Naive thymus-derived CD8-positive, alpha-beta T cell (primary cell): ENCODE measurements at regions not wholly inside any gene's neighbourhood (a gene's known extent, or its start where the extent isn't known, plus 50 kb on each side); places are given as distances from the start of the nearest gene placed in this dataset.
"Not testable (repeated sequence)": the region's sequence is repeated elsewhere in the genome, so short reads cannot be mapped to it uniquely, and the experiment has no call there.

Experiments
- ATAC-seq, 2 donors: fragments of 150-1000 bp; cut with Tn5 transposase in 1 of 2; sonication (Bioruptor Pico), chemical (Tn5 transposase) in 1 of 2; 1 replicate in 1 of 2; 2 replicates in 1 of 2; pipeline ENCODE4 v1.10.0; 2021; ENCODE audit warnings: mild to moderate bottlenecking in 2 of 2, moderate library complexity in 2 of 2
- POLR2A ChIA-PET: fragments of 350-600 bp; sonication (Branson Sonifier 250); formaldehyde crosslinking; loops from one replicate; lab custom pipeline; 2021; ENCODE audit warnings: antibody characterized with exemption; lab: Charles Lee
- DNase-seq, 10 donors: peaks; one replicate each; pipeline versions ENCODE4 v3.0.0 to v3.0.0-alpha.2; 2020 to 2022
- H3K27ac Mint-ChIP-seq, 10 donors: one replicate each; pipeline ENCODE4 v1.8.0; 2020 to 2022; ENCODE audit warnings: mild to moderate bottlenecking in 10 of 10, mixed read lengths in 10 of 10, moderate library complexity in 4 of 10, inconsistent platforms in 1 of 10
- H3K27me3 Mint-ChIP-seq, 5 donors: one replicate each; pipeline ENCODE4 v1.8.0; 2021 to 2022; ENCODE audit warnings: mixed read lengths in 5 of 5
- H3K36me3 Mint-ChIP-seq, 3 donors: one replicate each; pipeline ENCODE4 v1.8.0; 2020 to 2022; ENCODE audit warnings: mixed read lengths in 3 of 3, mild to moderate bottlenecking in 2 of 3, inconsistent platforms in 1 of 3
- H3K4me1 Mint-ChIP-seq, 4 donors: one replicate each; pipeline ENCODE4 v1.8.0; 2021 to 2022; ENCODE audit warnings: mixed read lengths in 4 of 4
- H3K4me3 Mint-ChIP-seq, 10 donors: one replicate each; pipeline ENCODE4 v1.8.0; 2020 to 2022; ENCODE audit warnings: mild to moderate bottlenecking in 10 of 10, mixed read lengths in 10 of 10, moderate library complexity in 6 of 10, inconsistent platforms in 1 of 10
- H3K9me3 Mint-ChIP-seq, 9 donors: one replicate each; pipeline ENCODE4 v1.8.0; 2020 to 2022; ENCODE audit warnings: mixed read lengths in 9 of 9, mild to moderate bottlenecking in 3 of 9, inconsistent platforms in 1 of 9, moderate library complexity in 1 of 9

DNA sequence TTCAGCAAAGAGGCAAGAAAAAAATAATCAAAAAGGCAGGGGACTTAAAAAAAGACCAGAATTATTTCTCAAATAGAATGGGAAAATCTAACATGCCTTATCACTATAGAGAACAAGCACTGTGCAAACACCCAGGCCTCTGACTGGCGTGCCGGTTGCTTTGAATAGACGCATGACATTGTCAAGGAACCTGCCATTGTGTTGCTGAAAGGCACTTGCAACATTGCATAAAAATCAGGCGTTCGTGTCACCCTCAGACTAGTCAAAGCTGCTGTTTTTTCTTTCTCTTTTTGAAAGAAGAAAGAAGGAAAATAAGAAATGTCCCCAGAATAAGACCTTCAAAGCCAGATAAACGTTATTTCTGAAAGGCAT, 549.3 kb upstream of the CADM1 start:
- peaks cover 0 to 12% (median 0%) of the 10 kb centered on the region in 9 donors for H3K9me3 Mint-ChIP-seq
- H3K36me3 Mint-ChIP-seq, result no peaks in the 10 kb centered on the region
- peaks cover 0 to 16% (median 5%) of the 10 kb centered on the region in 5 donors for H3K27me3 Mint-ChIP-seq

DNA sequence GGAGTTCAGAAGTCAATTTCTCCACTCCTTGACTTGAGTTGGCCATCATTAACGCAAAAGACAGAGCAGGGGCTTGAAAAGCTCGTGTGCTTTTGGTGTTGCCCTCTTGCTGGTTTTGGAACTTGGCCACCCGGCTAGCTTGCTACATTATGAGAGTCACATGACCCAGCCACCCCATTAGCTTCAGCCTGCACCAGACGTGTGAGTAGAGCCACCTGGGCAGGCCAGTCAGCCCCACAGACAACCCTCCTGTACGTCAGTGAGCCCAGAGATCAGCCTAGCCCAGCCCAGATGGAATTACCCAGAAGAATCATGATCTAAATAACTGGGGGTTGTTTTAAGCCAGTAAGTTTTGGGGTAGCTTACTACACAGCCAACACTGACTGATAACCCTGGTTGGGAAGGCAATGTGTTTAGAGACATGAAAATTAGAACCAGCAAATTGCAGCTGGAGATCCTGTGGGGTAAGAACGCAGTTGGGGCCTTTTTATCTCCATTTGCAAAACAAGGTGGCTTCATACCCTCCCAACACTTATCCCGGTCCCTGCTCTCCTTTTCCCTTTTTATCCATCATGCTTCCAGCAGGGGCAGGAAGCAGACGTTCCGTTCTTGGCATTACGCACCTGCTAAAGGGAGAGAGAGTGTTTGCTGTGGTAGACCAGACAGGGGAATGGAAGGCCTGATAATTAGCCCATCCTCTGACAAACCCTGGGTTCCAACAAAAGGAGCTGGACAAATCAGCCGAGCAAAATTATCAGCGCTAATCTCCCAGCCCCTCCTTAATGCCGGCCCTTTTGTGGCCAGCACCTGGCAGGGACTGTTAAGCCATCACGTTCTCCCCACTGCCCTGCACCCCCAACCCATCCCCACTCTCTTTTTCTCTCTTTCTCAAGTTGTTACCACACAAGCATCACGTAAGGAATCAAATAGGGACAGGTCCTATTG, 548.7 kb upstream of the CADM1 start:
- Mint-ChIP-seq H3K9me3 (peaks cover 0 to 8% (median 0%) of the 10 kb centered on the region in 9 donors), H3K4me3 (no peak overlapping the region), H3K36me3 (no peaks in the 10 kb centered on the region), H3K4me1 (no peaks in the 10 kb centered on the region), H3K27me3 (peaks cover 0 to 16% (median 5%) of the 10 kb centered on the region in 5 donors), H3K27ac (no peak overlapping the region)
- ATAC-seq, result no peak
- no peak for DNase-seq
- POLR2A ChIA-PET, result no interaction called here

More for the DNA sequence above, 549.3 kb upstream of the CADM1 start:
- H3K4me3 Mint-ChIP-seq, result no peak overlapping the region
- DNase-seq, result no peak
- ATAC-seq, result no peak
- POLR2A ChIA-PET, result no interaction called here
- H3K27ac Mint-ChIP-seq, result no peak overlapping the region
- no peaks in the 10 kb centered on the region for H3K4me1 Mint-ChIP-seq

DNA sequence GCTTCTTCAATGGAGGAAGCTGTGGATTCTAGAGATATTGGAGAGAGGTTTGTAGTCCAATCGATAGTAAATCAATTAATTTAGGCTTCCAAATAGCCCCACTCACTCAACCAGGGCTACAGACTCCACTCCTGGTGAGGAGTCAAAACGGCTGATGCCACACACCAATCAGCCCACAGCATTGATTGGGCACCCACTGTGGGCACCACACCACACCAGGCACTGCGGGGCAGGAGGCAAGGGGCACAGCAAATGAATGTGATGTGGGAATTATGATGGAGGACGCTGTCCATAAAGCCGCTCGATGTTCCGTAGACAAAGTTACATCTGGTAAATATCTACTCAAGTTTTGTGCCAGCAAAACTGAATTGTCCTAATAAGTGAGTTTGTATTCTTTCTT, 547.3 kb upstream of the CADM1 start:
- ATAC-seq (no peak), DNase-seq (no peak)
- Mint-ChIP-seq H3K27ac (no peak overlapping the region), H3K36me3 (no peaks in the 10 kb centered on the region), H3K4me3 (no peak overlapping the region), H3K4me1 (no peaks in the 10 kb centered on the region), H3K9me3 (peaks cover 0 to 6% (median 0%) of the 10 kb centered on the region in 9 donors), H3K27me3 (peaks cover 0 to 16% (median 5%) of the 10 kb centered on the region in 5 donors)
- POLR2A ChIA-PET, result no interaction called here

DNA sequence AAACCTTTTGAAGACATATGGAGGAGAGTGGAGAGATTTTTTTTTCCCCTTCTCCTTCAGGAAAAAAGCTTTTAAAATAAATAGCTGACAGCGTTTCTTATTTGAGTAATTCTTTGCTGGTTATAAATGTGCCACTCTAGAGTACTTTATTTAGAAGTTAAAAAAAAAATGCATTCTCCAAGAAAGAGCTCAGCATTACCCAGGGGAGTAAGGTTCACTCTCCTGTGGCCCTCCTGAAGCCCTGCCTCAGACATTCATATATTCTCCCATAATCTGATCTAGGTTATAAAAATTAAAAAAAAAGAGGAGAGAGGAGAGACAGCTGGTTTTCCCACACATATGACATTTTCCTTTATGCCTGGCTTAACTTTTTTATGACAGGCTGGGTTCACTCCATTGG, 545.2 kb upstream of the CADM1 start:
- Mint-ChIP-seq H3K36me3 (no peaks in the 10 kb centered on the region), H3K27ac (no peak overlapping the region), H3K4me1 (no peaks in the 10 kb centered on the region), H3K27me3 (peaks cover 0 to 21% (median 2%) of the 10 kb centered on the region in 5 donors), H3K4me3 (no peak overlapping the region), H3K9me3 (peaks cover 0 to 9% (median 0%) of the 10 kb centered on the region in 9 donors)
- DNase-seq (no peak), ATAC-seq (no peak)
- POLR2A ChIA-PET, result no interaction called here

DNA sequence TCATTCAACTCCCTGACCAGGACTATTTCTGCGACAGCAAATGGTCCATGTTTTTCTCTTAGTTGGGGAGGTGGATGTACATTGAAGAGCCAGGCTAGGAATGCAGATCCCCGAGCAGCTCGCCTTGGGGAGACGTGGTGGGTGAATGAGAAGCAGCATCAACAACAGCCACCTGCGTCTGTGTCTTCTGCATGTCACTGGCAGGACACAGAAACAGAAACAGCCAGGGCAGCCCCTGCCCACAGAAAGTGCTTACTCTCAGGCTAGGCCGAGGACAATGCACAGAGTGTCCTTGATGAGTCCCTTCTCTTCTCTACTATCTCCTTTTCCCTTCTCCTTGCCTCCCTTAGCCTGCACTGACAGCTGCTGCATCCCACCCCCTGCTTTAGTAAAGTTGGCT, 541.9 kb upstream of the CADM1 start:
- no peak overlapping the region for H3K27ac Mint-ChIP-seq
- ATAC-seq (no peak), DNase-seq (no peak)
- no peaks in the 10 kb centered on the region for H3K36me3 Mint-ChIP-seq
- no peak overlapping the region for H3K4me3 Mint-ChIP-seq
- peaks cover 0 to 9% (median 2%) of the 10 kb centered on the region in 5 donors for H3K27me3 Mint-ChIP-seq
- H3K4me1 Mint-ChIP-seq, result no peaks in the 10 kb centered on the region
- POLR2A ChIA-PET, result no interaction called here
- H3K9me3 Mint-ChIP-seq, result peaks cover 0 to 9% (median 0%) of the 10 kb centered on the region in 9 donors

DNA sequence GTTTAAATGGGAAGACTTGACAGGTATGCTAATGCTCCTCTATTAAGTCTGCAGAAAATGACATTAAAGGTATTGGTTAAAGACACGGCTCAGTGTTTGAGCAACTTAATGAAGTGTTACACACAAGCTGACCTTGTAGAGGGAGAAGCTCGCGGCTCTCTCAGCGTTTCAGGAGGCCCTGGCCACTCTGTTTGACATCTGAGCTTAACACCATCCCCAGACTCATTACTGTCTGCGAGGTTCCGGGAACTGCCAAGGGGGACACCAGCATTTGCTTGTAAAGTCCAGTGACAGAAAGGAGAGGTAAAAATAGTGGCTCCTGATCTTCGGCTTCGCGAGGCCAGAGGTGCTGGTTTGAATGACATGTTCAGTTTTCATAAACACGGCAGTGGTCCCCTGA, 540.7 kb upstream of the CADM1 start:
- POLR2A ChIA-PET, result no interaction called here
- no peak for DNase-seq
- Mint-ChIP-seq H3K4me1 (no peaks in the 10 kb centered on the region), H3K27ac (no peak overlapping the region), H3K4me3 (no peak overlapping the region), H3K9me3 (peaks cover 0 to 9% (median 0%) of the 10 kb centered on the region in 9 donors), H3K36me3 (no peaks in the 10 kb centered on the region), H3K27me3 (peaks cover 0 to 9% (median 2%) of the 10 kb centered on the region in 5 donors)
- no peak for ATAC-seq

DNA sequence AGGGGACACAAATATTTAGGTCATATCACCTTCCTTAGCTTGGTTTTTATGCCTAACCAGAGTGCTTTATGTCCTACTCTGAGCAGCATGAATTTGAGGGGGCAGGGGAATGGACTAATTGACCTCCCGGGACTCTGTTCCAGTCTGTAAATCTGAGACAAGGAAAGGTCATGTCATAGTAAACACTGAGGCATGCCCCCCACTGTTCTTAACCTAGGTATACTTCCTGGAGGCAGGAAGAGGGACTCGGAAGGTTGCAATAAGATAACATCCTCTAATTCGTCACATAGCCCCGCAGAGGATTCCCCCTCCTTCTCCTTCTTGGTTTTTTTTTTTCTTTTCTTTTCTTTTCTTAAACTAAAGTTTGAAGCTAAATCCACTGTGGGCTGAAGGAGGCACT, 540.3 kb upstream of the CADM1 start:
- POLR2A ChIA-PET, result no interaction called here
- Mint-ChIP-seq H3K4me3 (no peak overlapping the region), H3K9me3 (peaks cover 0 to 9% (median 0%) of the 10 kb centered on the region in 9 donors), H3K36me3 (no peaks in the 10 kb centered on the region), H3K4me1 (no peaks in the 10 kb centered on the region), H3K27ac (no peak overlapping the region), H3K27me3 (peaks cover 0 to 9% (median 2%) of the 10 kb centered on the region in 5 donors)
- no peak for ATAC-seq
- no peak for DNase-seq

DNA sequence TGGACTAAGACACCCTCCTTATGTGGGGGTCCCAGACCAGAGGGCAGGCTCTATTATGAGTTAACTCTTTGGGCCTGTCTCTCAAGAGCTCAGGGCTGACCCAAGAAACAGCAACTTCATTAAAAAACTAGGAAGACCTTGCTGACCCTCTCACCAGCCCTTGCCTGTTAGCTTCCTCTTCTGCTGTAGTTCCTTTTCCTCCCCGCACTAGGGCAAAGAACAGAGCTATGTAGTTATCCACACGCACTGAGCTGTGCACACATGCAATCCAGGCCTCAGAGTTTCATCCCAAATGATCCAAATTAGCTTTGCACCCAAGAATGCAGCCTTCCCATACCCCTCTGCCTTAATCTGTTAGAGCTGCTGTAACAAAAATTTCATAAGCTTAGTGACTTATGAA, 539.6 kb upstream of the CADM1 start:
- Mint-ChIP-seq H3K4me1 (no peaks in the 10 kb centered on the region), H3K36me3 (no peaks in the 10 kb centered on the region), H3K27ac (no peak overlapping the region), H3K27me3 (peaks cover 0 to 9% (median 0%) of the 10 kb centered on the region in 5 donors), H3K9me3 (peaks cover 0 to 9% (median 0%) of the 10 kb centered on the region in 9 donors), H3K4me3 (no peak overlapping the region)
- ATAC-seq (no peak), DNase-seq (no peak)
- POLR2A ChIA-PET, result no interaction called here

DNA sequence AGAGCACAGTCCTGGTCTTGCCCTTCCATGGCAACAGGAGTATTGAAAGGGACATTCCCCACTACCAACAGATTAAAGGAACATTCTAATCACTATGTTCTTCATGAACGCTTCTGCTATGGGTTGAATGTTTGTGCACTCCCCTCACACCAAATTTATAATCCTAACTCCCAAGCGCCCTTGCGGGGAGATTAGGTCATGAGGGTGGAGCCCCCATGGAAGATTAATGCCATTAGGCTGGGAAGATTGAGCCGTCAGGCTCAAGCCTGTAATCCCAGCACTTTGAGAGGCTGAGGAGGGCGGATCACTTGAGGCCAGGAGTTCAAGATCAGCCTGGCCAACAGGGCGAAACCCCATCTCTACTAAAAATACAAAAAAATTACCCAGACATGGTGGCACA, 538.8 kb upstream of the CADM1 start:
- H3K4me1 Mint-ChIP-seq, ATAC-seq, H3K27ac Mint-ChIP-seq, H3K9me3 Mint-ChIP-seq, H3K4me3 Mint-ChIP-seq, POLR2A ChIA-PET, H3K36me3 Mint-ChIP-seq, DNase-seq, H3K27me3 Mint-ChIP-seq: not testable (repeated sequence)

DNA sequence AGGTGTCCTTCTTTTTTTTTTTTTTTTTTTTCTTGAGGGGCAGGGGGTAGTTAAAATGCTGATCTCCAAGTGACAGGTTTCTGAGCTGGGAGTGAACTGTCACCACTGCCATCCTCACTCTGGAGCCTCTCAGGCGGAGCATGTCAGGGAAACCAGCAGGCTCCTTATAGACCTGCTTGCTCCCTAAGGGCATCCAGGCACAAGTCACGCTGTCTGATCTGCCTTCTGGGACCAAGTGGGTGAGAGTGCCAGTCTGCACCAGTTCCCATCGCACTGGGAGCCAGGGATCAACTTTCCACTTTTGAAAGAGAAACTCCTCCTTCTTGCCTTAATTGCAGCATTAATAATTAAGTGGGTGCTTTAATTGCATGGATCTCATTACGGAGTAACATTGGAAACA, 537.9 kb upstream of the CADM1 start:
- H3K27ac Mint-ChIP-seq, result no peak overlapping the region
- no peak overlapping the region for H3K4me3 Mint-ChIP-seq
- POLR2A ChIA-PET, result no interaction called here
- peaks cover 0 to 9% (median 0%) of the 10 kb centered on the region in 5 donors for H3K27me3 Mint-ChIP-seq
- no peaks in the 10 kb centered on the region for H3K36me3 Mint-ChIP-seq
- H3K9me3 Mint-ChIP-seq, result peaks cover 0 to 9% (median 0%) of the 10 kb centered on the region in 9 donors
- no peak for ATAC-seq
- DNase-seq, result no peak
- H3K4me1 Mint-ChIP-seq, result no peaks in the 10 kb centered on the region

DNA sequence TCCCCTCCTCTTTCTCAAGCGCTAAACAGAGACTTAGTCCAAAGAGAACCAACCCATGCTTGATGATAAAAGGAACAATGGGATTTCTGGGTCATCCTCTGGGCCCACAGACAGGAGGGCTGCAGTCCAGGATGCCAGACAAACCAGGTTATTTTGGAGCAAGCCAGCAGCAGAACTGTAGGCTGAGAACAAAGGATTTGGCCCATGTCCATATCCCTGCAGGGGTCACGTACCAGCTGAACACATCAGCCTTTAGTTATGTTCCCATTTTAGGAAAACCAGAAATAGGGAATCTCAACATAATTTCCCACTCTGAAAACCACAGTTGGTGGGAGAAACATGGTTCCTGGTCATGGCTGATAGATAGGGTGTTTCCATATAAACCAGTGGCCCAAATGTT, 533.6 kb upstream of the CADM1 start:
- ATAC-seq (no peak), DNase-seq (no peak)
- Mint-ChIP-seq H3K4me3 (no peak overlapping the region), H3K27ac (no peak overlapping the region), H3K9me3 (peaks cover 0 to 2% (median 0%) of the 10 kb centered on the region in 9 donors), H3K27me3 (peaks cover 0 to 8% (median under 1%) of the 10 kb centered on the region in 5 donors), H3K4me1 (no peaks in the 10 kb centered on the region), H3K36me3 (no peaks in the 10 kb centered on the region)
- POLR2A ChIA-PET, result no interaction called here

DNA sequence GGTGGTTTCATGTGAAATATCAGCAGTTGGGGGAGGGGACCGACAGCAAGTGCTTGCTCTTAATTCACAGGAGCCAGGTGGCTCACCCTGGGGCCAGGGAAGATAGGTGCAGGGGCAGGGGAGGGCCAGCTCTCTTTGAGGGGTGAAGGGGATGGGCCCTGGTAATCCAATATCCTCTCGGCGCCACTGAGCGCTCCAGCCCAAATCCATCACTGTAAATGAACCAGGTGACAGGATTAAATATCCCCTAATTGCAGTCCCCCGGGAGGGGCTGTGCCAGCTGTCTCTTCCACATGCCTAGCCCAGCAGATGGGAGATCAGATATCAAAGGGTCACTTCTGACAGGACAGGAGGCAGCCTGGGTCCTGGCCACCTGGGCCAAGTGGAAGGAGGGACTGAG, 531.8 kb upstream of the CADM1 start:
- H3K36me3 Mint-ChIP-seq, result no peaks in the 10 kb centered on the region
- no peak overlapping the region for H3K27ac Mint-ChIP-seq
- no peak overlapping the region for H3K4me3 Mint-ChIP-seq
- DNase-seq (no peak), ATAC-seq (no peak)
- no peaks in the 10 kb centered on the region for H3K4me1 Mint-ChIP-seq
- H3K27me3 Mint-ChIP-seq, result peaks cover 0 to 13% (median 3%) of the 10 kb centered on the region in 5 donors
- H3K9me3 Mint-ChIP-seq, result peaks cover 0 to 4% (median 0%) of the 10 kb centered on the region in 9 donors
- POLR2A ChIA-PET, result no interaction called here

DNA sequence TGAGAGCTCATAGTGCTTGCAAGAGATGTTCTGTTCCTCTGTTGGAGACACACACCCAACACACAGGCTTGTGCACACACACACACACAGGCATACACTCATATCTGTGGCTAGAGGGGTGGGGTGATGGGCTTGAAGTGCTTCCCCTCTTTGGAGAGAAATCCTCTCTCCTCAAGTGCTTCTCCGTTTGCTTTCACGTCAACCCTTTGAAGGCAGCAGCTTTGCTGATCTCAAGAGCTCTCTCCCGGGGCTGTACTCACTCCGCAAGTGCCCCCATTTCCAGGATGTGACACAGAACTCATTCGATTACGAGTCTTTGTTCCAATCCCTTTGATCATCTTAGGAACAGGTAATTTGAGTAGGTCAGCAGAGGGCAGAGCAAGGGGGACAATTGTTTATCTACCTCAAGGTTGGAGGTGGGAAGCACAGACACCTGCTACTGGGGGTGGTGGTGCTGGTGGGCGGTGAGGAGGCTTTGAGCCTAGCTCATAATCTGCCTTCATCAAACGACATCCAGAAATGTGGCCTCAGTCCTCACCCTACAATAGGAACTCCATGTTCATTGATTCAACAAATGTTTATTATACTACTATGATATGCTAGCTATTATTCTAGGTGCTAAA, 529.8 kb upstream of the CADM1 start:
- Mint-ChIP-seq H3K4me1 (no peaks in the 10 kb centered on the region), H3K36me3 (no peaks in the 10 kb centered on the region), H3K4me3 (no peak overlapping the region), H3K9me3 (peaks cover 0 to 8% (median 3%) of the 10 kb centered on the region in 9 donors), H3K27ac (no peak overlapping the region), H3K27me3 (peaks cover 0 to 13% (median 3%) of the 10 kb centered on the region in 5 donors)
- no peak for DNase-seq
- POLR2A ChIA-PET, result no interaction called here
- no peak for ATAC-seq
